Kidney (tissue), 13 donors: ENCODE measurements at regions not wholly inside any gene's neighbourhood (a gene's known extent, or its start where the extent isn't known, plus 50 kb on each side); places are given as distances from the start of the nearest gene placed in this dataset.

Source experiments
- DNase-seq, 5 donors: peaks; one replicate each; pipeline ENCODE4 v3.0.0-alpha.2; 2013 to 2020
- FAIRE-seq: peaks from 2 replicates; lab custom pipeline; 2012; peaks lifted over from hg19 to GRCh38; lab: Jason Lieb, UNC
- H3K27ac ChIP-seq, 2 donors: one replicate each; pipeline ENCODE4 v1.7.0; 2013; ENCODE audit warnings: low read depth in 2 of 2, low read length in 2 of 2, inconsistent platforms in 1 of 2
- H3K27me3 ChIP-seq: one replicate; pipeline ENCODE4 v1.7.1; 2013; ENCODE audit warnings: low read length, inconsistent platforms; ENCODE audit not compliant: control insufficient read depth, insufficient read depth
- H3K36me3 ChIP-seq, 3 donors: one replicate each; pipeline versions ENCODE4 v1.7.0 to v1.7.1; 2013; ENCODE audit warnings: low read length in 3 of 3, control low read depth in 1 of 3, inconsistent platforms in 1 of 3; ENCODE audit not compliant: insufficient read depth in 3 of 3, control insufficient read depth in 2 of 3
- H3K4me1 ChIP-seq, 3 donors: one replicate each; pipeline versions ENCODE4 v1.7.0 to v1.7.1; 2013; ENCODE audit warnings: low read length in 3 of 3, inconsistent platforms in 1 of 3, low read depth in 1 of 3; ENCODE audit not compliant: control insufficient read depth in 2 of 3, insufficient read depth in 2 of 3
- H3K4me3 ChIP-seq, 3 donors: one replicate each; pipeline versions ENCODE4 v1.7.0 to v1.8.1; 2013; ENCODE audit warnings: low read length in 3 of 3, control low read depth in 1 of 3, inconsistent platforms in 1 of 3
- H3K9ac ChIP-seq, 3 donors: one replicate each; pipeline versions ENCODE4 v1.7.0 to v1.7.1; 2013; ENCODE audit warnings: low read length in 3 of 3, control low read depth in 1 of 3, inconsistent platforms in 1 of 3
- H3K9me3 ChIP-seq, 3 donors: one replicate each; pipeline versions ENCODE4 v1.7.0 to v1.7.1; 2013; ENCODE audit warnings: low read length in 3 of 3, control low read depth in 1 of 3, inconsistent platforms in 1 of 3; ENCODE audit not compliant: control insufficient read depth in 2 of 3, insufficient read depth in 1 of 3
- CTCF ChIP-seq: IDR thresholded peaks from 3 replicates; pipeline ENCODE4 v1.5.1; 2012; ENCODE audit warnings: mild to moderate bottlenecking, moderate library complexity, borderline replicate concordance; ENCODE audit not compliant: insufficient read depth; ENCODE audit errors: extremely low read depth
- intact Hi-C: fragments of 100-400 bp; cut with DNase I; formaldehyde crosslinking; loops from one replicate; pipeline ENCODE4 v1.11.1; 2022
- donor health status: control.
- donor health status: control.
- donor health status: control.
- donor health status: control.
- donor health status: control.
- donor health status: DM: yes; HTN: yes; CAD: no.
- donor health status: Normal renal cell carcinoma (clear cell type).

- Histone ChIP-seq H3K4me1 (no peaks in the 10 kb centered on the region), H3K27me3 (no peaks in the 10 kb centered on the region), H3K27ac (no peak overlapping the region), H3K9me3 (no peaks in the 10 kb centered on the region), H3K36me3 (no peaks in the 10 kb centered on the region), H3K9ac (no peak overlapping the region), H3K4me3 (no peak overlapping the region)
- DNase-seq (peak in 2 of 5 donors; percentile 6 to 23), FAIRE-seq (no peak)
- TF ChIP-seq CTCF: no peak
- intact Hi-C loops: no loop called here
Measured at GRCh38 chr10:81152656-81153055, 615.0 kb downstream of the SH2D4B start.

GRCh38 chr10:81157681-81158080 lies 620.0 kb downstream of the SH2D4B start:
- no peak for FAIRE-seq

GRCh38 chr10:81177651-81178244 lies 640.0 kb downstream of the SH2D4B start:
- Histone ChIP-seq H3K4me1 (no peaks in the 10 kb centered on the region), H3K36me3 (no peaks in the 10 kb centered on the region), H3K27me3 (no peaks in the 10 kb centered on the region), H3K9ac (no peak overlapping the region), H3K9me3 (peaks cover 0 to 3% (median 0%) of the 10 kb centered on the region in 3 donors), H3K4me3 (no peak overlapping the region), H3K27ac (no peak overlapping the region)
- no peak for TF ChIP-seq CTCF
- intact Hi-C loops: no loop called here
- FAIRE-seq: no peak
- no peak for DNase-seq

More at GRCh38 chr10:81157681-81158080, 620.0 kb downstream of the SH2D4B start:
- H3K9ac ChIP-seq: no peak overlapping the region
- DNase-seq: no peak
- intact Hi-C loops: no loop called here
- TF ChIP-seq CTCF: no peak
- H3K27me3 ChIP-seq: no peaks in the 10 kb centered on the region
- H3K4me3 ChIP-seq: no peak overlapping the region
- H3K9me3 ChIP-seq: no peaks in the 10 kb centered on the region
- no peaks in the 10 kb centered on the region for H3K4me1 ChIP-seq
- no peaks in the 10 kb centered on the region for H3K36me3 ChIP-seq
- no peak overlapping the region for H3K27ac ChIP-seq

GRCh38 chr10:81179324-81179723 lies 641.6 kb downstream of the SH2D4B start:
- Histone ChIP-seq H3K36me3 (no peaks in the 10 kb centered on the region), H3K27me3 (no peaks in the 10 kb centered on the region), H3K4me1 (no peaks in the 10 kb centered on the region), H3K27ac (no peak overlapping the region), H3K9me3 (peaks cover 0 to 3% (median 0%) of the 10 kb centered on the region in 3 donors), H3K9ac (no peak overlapping the region), H3K4me3 (no peak overlapping the region)
- intact Hi-C loops: no loop called here
- TF ChIP-seq CTCF: no peak
- DNase-seq: no peak
- no peak for FAIRE-seq
